Limb (tissue), 2 donors: ENCODE measurements at regions not wholly inside any gene's neighbourhood (a gene's known extent, or its start where the extent isn't known, plus 50 kb on each side); places are given as distances from the start of the nearest gene placed in this dataset.
"Not testable (repeated sequence)": the region's sequence is repeated elsewhere in the genome, so short reads cannot be mapped to it uniquely, and the experiment has no call there.

Experiments
- DNase-seq, 2 donors: peaks; one replicate each; pipeline ENCODE4 v3.0.0-alpha.2; 2016; ENCODE audit errors: extremely low spot score in 2 of 2

DNA sequence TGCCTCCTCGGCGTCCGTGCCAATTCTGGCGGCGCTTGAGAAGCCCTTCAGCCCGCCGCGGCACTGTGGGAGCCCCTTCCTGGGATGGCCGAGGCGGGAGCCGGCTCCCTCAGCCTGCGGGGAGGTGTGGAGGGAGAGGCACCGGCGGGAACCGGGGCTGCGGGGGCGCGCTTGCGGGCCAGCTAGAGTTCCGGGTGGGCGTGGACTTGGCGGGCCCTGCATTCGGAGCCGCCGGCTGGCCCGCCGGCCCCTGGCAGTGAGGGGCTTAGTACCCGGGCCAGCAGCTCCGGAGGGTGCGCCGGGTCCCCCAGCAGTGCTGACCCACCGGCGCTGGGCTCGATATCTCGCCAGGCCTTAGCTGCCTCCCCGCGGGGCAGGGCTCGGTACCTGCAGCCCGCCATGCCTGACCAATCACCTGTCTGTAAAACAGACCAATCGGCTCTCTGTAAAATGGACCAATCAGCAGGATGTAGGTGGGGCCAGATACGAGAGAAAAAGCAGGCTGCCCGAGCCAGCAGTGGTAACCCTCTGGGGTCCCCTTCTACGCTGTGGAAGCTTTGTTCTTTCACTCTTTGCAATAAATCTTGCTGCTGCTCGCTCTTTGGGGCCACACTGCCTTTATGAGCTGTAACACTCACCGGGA is 76.9 kb upstream of the TCF4 start:
- DNase-seq: not testable (repeated sequence)

- no peak for DNase-seq
These were observed 75.9 kb upstream of the TCF4 start for GRCh38 chr18:55663891-55664290.

GRCh38 chr18:55658598-55658997 is 70.6 kb upstream of the TCF4 start:
- DNase-seq: no peak

GRCh38 chr18:55657572-55658331 is 69.8 kb upstream of the TCF4 start:
- DNase-seq: no peak

DNA sequence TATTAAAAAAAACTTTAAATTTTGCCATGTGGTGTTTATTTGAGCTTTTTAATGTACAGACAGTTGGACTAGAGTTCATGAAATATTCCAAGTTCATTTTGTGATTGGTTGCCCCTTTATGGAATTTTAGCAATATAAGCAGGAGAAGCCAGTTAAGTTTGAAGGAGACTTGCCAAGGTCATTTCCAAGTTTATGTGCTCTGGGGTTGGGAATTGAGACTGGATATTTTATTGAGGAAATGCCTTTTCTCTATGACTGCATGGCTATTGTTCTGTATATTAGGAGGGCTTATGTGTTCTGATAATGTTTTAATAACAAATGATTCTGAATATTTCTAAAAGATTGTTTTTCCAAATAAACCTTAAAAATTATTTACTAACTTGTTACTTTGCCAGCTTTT is 67.0 kb upstream of the TCF4 start:
- peak in 1 of 2 donors; percentile 30 for DNase-seq

DNA sequence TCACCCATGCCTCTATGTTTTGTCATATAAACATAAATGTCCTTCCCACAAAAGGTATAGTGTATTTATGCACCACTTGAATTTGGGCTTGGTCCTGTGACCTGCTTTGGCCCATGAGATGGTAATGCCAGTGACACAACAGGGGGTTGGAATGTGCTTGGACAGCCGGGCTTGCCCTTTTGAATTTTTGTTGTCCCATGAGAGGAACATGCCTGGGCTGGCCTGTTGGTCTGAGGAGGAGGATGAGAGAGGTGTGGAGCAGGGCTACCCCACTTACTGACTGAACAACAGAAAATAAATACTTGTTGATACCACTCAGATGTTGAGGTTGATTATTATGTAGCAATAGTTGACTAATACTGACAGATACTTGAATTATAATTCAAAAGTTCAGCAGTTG is 63.2 kb upstream of the TCF4 start:
- DNase-seq: no peak

GRCh38 chr18:55650363-55650870 is 62.4 kb upstream of the TCF4 start:
- no peak for DNase-seq

DNA sequence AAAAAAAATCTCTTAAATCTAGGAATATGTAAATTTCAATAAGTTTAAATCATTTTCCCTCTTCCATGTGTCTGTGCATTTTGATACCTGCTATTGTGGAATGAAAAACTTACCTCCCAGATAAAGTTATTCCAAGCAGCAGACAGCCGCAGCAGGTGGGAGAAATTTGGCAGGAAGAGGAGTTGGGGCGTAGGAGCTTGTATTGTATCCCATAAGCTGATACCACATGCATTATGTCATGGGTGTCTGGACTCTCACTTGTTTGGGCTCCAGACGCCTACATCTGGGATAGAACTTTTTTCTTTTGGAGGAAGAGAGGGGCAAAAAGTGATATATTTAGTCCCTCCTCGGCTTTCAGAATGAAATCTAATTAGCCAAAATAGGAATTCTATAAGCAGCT is 59.3 kb upstream of the TCF4 start:
- DNase-seq: no peak

GRCh38 chr18:55642191-55642590 is 54.2 kb upstream of the TCF4 start:
- no peak for DNase-seq

DNA sequence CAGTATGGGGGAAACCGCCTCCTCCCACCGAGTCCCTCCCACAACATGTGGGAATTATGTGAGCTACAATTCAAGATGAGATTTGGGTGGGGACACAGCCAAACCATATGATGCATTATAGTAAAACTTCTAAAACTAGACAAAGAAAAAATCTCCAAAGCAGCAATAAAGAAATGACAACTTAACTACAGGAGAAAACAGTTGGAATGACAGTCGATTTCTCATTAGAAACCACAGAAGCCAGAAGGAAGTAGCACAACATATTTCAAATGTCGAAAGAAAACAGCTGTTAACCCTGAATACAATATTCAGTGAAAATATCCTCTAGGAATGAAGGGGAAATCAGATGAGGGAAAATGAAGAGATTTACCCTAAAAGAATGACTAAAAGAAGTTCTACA is 53.5 kb upstream of the TCF4 start:
- no peak for DNase-seq
